Calu3 (cell line): ENCODE measurements at regions not wholly inside any gene's neighbourhood (a gene's known extent, or its start where the extent isn't known, plus 50 kb on each side); places are given as distances from the start of the nearest gene placed in this dataset.

Source experiments
- BruUV-seq: library from RNA; stranded (reverse); fragments of 400-500 nt; replicated peaks from 2 replicates; lab custom pipeline; 2021; lab: Mats Ljungman, UMichigan
- CTCF ChIA-PET: fragments of 300-600 bp; sonication (Branson Sonifier 250); formaldehyde crosslinking; loops from one replicate; lab custom pipeline; 2022; ENCODE audit warnings: antibody characterized with exemption; lab: Charles Lee
- DNase-seq: peaks from one replicate; pipeline ENCODE4 v3.0.0; 2022
- H3K27ac Mint-ChIP-seq: one replicate; pipeline ENCODE4 v1.8.0; 2022; ENCODE audit warnings: mixed read lengths; ENCODE audit not compliant: unreplicated experiment
- H3K27me3 Mint-ChIP-seq: one replicate; pipeline ENCODE4 v1.8.0; 2022; ENCODE audit warnings: mixed read lengths; ENCODE audit not compliant: unreplicated experiment
- H3K36me3 Mint-ChIP-seq: one replicate; pipeline ENCODE4 v1.8.0; 2022; ENCODE audit warnings: mild to moderate bottlenecking, moderate library complexity, mixed read lengths; ENCODE audit not compliant: insufficient read depth, unreplicated experiment
- H3K4me1 Mint-ChIP-seq: one replicate; pipeline ENCODE4 v1.8.0; 2022; ENCODE audit warnings: mild to moderate bottlenecking, low read depth, mixed read lengths; ENCODE audit not compliant: unreplicated experiment
- H3K4me3 Mint-ChIP-seq: one replicate; pipeline ENCODE4 v1.8.0; 2022; ENCODE audit warnings: mild to moderate bottlenecking, low read depth, moderate library complexity, mixed read lengths; ENCODE audit not compliant: unreplicated experiment
- H3K9me3 Mint-ChIP-seq: one replicate; pipeline ENCODE4 v1.8.0; 2022; ENCODE audit warnings: low read depth, mixed read lengths; ENCODE audit not compliant: unreplicated experiment
- CTCF ChIP-seq: fragments of 200-600 bp; IDR thresholded peaks from one replicate; pipeline ENCODE4 v1.8.0; 2022; ENCODE audit warnings: antibody characterized with exemption; ENCODE audit not compliant: unreplicated experiment
- intact Hi-C: fragments of 100-400 bp; cut with micrococcal nuclease; formaldehyde crosslinking; loops from one replicate; pipeline ENCODE4 v1.10.0; 2022; ENCODE audit not compliant: unreplicated experiment

DNA sequence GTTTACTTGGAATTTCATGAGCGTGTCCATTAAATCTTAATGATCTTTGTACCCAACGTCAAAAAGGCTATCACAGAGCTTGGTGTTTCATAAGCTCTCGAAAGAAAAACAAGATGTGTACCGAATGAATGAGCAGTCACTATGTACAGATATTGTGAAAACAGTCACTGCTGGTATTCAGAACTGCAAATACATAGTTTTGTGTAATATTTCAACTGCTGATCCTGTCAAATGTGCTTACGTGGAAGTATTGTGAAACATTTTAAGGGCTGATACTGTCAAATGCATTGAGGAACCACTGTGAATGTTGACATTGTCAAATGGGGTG is 184.2 kb upstream of the KLHL29 start:
- CTCF ChIA-PET, result no interaction called here
- BruUV-seq, result no TSS peak
- Mint-ChIP-seq H3K36me3 (no peaks in the 10 kb centered on the region), H3K27ac (no peak overlapping the region), H3K9me3 (peaks cover 2% of the 10 kb centered on the region), H3K4me1 (no peaks in the 10 kb centered on the region), H3K4me3 (no peak overlapping the region), H3K27me3 (peaks cover 16% of the 10 kb centered on the region)
- intact Hi-C loops, result no loop called here
- no peak for TF ChIP-seq CTCF
- no peak for DNase-seq

DNA sequence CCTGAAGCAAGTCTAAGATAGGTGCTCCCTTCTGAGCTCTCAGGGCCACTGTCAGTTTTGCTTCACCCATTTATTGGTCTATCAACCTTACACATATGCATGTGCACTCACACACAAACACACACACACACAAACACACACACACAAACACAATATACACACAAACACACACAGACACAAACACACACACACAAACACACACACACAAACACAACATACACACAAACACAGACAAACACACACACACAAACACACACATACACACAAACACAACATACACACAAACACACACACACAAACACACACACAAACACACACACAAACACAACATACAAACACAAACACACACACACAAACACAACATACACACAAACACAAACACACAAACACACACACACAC is 181.6 kb upstream of the KLHL29 start:
- BruUV-seq, result no TSS peak
- intact Hi-C loops, result no loop called here
- CTCF ChIA-PET, result no interaction called here
- H3K27me3 Mint-ChIP-seq, result peaks cover 1% of the 10 kb centered on the region
- no peak overlapping the region for H3K27ac Mint-ChIP-seq
- no peaks in the 10 kb centered on the region for H3K36me3 Mint-ChIP-seq
- H3K9me3 Mint-ChIP-seq, result peaks cover 2% of the 10 kb centered on the region
- no peak for TF ChIP-seq CTCF
- H3K4me3 Mint-ChIP-seq, result no peak overlapping the region
- no peaks in the 10 kb centered on the region for H3K4me1 Mint-ChIP-seq
- DNase-seq, result no peak

- H3K4me1 Mint-ChIP-seq, result peaks cover 10% of the 10 kb centered on the region
- peaks cover 15% of the 10 kb centered on the region for H3K27me3 Mint-ChIP-seq
- no peak overlapping the region for H3K27ac Mint-ChIP-seq
- TF ChIP-seq CTCF, result no peak
- no peak overlapping the region for H3K4me3 Mint-ChIP-seq
- DNase-seq, result no peak
- CTCF ChIA-PET, result no interaction called here
- BruUV-seq, result no TSS peak
- H3K9me3 Mint-ChIP-seq, result peaks cover 2% of the 10 kb centered on the region
- no peaks in the 10 kb centered on the region for H3K36me3 Mint-ChIP-seq
- intact Hi-C loops, result no loop called here
These were observed 180.2 kb upstream of the KLHL29 start for GRCh38 chr2:23204685-23205242.

- no peak for DNase-seq
- intact Hi-C loops, result no loop called here
- Mint-ChIP-seq H3K4me3 (no peak overlapping the region), H3K9me3 (peaks cover 4% of the 10 kb centered on the region), H3K27me3 (peaks cover 32% of the 10 kb centered on the region), H3K36me3 (no peaks in the 10 kb centered on the region), H3K4me1 (peaks cover 17% of the 10 kb centered on the region), H3K27ac (no peak overlapping the region)
- BruUV-seq, result no TSS peak
- CTCF ChIA-PET, result no interaction called here
- no peak for TF ChIP-seq CTCF
These were observed 178.3 kb upstream of the KLHL29 start for GRCh38 chr2:23206650-23207049.
